NCI-H2029 treated with DMSO at 0.1 percent for 48 hours (cell line): ENCODE measurements at regions not wholly inside any gene's neighbourhood (a gene's known extent, or its start where the extent isn't known, plus 50 kb on each side); places are given as distances from the start of the nearest gene placed in this dataset.

Experiments used
- DNase-seq: peaks from one replicate; lab custom pipeline; 2025; lab: John Stamatoyannopoulos, UW

DNA sequence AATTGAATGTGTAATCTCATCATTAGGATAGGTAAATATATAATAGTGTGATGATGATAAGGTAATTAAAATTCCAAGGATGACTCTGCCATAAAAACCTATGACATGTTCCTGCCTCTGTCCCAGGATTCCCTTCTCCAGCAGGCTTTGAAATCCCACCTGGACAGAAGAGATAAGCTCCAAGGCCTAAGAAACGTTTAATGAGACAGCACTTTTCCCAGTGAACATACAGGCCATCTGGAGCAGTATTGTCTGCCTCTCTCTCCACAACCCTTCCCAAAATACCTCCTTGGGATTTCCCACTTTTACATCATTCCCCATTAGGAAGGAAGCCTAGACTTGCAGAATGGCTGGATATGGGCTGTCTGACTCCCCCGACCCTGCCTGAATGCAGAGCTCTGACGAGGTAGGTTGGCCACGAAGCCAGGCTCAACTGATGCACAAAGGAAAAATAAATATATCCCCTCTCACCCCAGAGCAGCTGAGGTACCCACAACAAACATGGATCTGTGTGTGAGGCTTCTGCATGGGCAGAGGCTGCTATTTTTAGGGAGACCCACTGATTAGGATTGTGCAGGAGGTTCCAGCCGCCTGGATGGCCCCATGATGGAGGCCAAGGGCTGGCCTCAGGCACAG lies 71.0 kb downstream of the TMPRSS5 start:
- no peak for DNase-seq

DNA sequence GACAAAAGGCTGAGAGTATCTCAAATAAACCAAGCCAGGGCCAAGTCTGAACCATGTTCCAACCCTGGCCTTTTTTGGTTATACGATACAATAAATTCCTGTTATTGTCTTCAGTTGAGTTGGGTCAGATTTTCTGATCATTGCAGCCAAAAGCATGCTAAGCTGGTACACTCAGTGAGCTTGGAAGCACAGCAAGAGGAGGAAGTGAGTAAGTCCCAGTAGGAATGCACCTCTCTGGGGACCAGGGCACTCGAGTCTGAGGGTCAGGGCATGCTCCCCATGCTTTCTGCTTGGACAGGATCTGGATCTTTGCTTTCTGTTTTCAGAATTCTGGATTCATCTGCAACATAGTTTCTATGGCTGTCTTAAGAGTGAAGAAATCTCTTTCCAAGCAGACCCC lies 73.1 kb downstream of the TMPRSS5 start:
- no peak for DNase-seq

DNA sequence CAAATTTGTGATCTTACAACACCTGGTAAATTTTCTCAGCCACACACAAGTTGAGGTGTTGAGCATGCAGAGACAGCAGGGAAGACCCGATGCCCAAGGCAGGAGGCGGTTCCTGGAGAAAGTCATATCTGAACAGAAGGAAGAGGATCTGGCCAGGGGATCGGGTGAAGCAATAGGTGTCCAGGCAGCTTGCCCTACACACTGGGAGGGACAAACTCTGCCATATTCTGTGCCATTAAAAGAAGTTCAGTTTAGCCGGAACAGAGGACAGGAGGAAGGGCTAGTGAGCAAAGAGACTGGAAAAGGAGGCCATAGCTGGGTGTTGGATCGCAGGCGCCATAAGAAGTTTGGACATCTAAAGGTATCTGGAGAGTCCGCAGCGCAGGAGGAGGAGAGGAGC lies 76.5 kb downstream of the TMPRSS5 start:
- no peak for DNase-seq

DNA sequence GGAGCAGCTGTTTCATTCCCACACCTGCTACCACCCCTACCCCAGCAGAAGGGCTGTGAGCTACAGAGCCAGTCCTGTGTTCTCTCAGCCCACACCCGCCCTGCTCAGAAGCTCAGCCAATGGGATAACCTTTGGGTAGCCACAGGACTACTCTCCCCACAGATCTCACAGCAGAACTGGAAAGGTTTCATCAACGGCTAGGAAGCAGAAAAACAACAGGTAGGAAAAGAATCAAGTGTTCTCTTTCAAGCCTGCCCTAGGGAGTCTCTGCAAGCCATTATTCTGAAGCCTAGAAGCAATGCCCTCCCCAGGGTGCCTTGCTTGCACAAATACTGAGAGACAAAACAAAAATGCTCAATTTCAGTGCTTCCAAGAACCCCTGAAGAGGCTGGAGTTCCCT lies 77.2 kb downstream of the TMPRSS5 start:
- no peak for DNase-seq

DNA sequence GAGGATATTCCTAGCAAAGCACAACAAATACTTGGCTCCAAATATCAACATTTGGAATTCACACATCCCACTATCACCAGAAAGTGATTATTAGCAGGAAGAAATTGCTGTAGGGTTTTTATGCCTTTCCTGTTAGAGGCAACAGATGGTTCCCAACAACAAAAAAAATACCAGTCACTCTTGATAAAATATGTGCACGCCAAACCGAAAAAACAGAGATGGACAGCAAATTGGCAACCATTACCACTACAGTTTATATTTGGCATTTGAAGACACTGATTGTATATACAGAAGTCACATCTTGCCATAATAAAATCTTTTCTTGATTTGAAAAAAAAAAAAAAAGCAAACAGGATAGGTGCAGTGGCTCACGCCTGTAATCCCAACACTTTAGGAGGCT lies 78.2 kb downstream of the TMPRSS5 start:
- no peak for DNase-seq

DNA sequence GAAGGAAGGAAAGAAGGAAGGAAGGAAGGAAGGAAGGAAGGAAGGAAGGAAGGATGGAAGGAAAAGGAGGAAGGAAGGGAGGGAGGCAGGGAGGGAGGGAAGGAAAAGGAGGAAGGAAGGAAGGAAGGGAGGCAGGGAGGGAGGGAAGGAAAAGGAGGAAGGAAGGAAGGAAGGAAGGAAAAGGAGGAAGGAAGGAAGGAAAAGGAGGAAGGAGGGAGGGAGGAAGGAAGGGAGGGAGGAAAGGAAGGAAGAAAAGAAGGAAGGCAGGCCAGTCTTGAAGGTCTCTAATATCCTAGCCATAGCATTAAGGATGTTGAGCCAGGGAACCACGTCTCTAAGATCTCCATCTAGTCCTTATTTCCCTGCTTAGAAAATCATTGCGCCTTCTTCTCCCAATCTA lies 78.8 kb downstream of the TMPRSS5 start:
- no peak for DNase-seq

DNA sequence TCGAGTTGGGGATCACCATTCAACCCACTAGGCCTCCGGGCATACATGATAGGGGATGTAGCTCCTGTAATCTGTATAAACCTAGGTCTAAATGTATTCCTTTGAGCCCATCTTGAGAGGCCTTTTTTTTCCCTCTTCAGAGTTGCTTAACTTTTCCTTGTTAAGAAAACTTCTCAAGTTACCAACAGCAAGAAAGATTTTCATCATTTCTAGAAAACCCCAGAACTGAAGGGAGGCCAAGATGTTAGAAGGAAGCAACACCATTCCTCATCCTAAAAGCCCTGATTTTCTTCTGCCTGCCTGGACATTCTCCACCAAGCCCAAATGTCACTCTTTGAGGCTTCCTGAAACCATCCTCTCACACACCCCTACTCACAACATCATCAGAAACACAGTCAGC lies 79.4 kb downstream of the TMPRSS5 start:
- no peak for DNase-seq

DNA sequence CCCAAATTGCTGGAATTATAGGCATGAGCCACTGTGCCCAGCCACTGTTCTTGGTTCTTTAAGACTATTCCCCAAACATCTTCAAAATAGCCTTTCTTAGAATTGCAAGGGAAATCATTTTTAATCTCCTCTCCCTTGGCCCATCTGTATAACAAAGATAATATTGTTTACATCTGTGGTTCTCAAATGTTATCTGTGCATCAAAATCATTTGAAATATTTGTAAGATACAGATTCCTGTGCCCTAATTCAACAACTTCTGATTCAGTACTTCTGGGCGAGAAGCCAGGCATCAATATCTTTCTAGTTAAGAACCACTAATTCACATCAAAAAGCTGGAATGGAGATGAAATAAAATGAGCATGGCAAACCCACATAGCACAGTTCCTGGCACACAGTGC lies 83.0 kb downstream of the TMPRSS5 start:
- no peak for DNase-seq

DNA sequence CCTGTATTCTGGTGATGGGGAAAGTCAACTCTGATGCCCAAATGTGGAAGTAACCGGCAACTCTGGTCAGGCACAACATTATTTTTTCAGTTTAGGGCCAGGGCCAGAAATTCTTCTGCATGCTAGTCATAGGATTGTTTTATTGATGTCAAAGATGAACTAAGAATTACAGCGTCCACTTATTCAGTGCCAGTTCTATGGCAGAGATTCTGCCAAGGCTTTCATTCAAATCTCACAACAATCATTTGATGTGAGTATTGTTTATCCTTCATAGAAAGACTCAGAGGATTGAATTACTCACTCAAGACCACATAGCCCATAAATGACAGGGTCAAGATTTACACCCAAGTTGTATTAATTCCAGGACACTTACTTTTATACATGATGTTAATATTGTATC lies 87.7 kb downstream of the TMPRSS5 start:
- DNase-seq: no peak

DNA sequence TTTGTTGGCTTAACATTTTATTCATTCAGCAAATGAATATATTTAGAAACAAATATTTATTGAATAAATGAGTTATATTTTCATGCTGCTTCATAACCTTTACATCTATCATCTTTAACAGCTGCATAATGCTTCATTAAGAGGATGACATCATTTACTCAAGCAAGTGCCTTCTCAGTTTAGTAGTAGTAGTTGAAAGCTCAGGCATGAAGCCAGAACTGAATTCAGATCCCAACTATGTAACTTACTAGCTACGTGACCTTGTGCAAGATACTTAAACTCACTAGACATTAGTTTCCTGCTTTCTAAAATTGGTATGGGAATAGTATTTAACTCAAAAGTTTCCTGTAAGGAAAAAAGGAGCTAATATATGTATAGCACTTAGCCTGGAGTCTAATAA lies 90.3 kb downstream of the TMPRSS5 start:
- no peak for DNase-seq

DNA sequence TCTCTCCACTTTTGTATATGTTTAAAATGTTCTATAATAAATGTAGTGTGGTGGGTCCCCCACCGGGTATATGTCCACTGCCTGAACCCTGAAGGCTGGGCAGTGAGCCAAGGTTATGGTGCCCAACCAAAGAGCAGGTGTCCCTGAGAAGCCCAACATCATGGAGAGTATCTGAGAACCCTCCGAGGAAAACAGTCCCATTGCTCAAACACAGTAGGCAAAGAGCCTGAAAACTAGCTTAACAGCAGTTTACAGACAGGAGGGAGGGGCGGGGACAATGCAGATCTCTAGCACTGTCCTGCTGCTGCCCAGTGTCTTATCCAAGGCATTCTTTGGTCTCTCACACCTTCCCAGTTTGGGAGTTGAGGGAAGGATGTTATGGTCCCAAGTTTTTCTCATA lies 91.0 kb downstream of the TMPRSS5 start:
- DNase-seq: peak; percentile 14

DNA sequence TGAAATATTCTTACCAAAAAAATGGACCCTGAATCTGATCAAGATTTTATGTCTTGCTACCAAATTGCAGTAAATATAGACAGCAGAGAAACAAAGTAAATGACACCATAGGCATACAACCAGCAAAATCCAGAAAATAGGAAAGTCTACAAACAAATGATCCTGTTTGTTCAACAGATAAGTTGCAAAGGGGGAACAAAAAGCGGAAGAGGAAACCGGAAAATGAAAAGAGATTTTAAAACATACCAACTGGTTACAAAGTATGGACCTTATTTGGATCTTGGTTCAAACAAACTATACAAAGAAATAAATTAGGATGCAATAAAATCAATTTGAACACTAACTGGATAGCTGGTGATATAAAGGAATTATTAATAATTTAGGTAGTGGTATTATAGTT lies 92.0 kb downstream of the TMPRSS5 start:
- DNase-seq: no peak

DNA sequence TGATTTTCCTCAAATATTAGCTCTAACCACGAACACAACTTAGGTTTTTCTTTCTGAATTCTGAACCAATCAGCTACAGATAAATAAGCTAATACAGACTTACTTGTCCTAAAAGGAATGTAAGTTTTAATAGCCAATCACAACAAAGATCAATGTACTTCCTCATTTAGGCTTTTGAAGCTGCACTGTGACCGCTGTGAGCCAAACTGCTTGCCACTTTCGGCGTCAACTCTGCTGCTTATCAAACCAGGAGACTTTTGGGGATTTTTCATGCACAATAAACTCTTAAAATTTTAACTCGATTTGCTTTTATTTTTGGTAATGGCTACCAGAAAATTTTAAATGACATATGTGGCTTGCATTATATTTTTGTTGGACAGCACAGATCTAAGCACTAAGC lies 92.5 kb downstream of the TMPRSS5 start:
- no peak for DNase-seq

DNA sequence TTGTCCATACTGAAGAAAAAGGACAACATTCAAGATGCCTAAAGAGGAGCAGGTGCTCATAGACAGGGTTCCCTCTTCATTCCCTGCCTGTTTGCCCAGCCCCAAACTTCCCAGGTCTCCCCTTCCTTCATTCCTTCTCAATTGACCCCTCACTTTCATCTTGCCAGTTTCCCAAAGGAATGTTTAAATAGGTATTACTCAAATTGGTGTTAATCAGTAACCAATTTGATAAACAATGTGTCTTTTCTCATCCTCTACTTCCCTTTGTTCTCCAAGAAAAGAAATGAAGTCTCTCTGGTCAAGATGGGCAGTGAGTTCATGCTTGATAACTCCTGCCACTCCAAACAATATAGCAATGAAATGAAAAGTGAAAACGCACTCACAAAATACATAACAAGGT lies 101.9 kb downstream of the TMPRSS5 start:
- DNase-seq: no peak

DNA sequence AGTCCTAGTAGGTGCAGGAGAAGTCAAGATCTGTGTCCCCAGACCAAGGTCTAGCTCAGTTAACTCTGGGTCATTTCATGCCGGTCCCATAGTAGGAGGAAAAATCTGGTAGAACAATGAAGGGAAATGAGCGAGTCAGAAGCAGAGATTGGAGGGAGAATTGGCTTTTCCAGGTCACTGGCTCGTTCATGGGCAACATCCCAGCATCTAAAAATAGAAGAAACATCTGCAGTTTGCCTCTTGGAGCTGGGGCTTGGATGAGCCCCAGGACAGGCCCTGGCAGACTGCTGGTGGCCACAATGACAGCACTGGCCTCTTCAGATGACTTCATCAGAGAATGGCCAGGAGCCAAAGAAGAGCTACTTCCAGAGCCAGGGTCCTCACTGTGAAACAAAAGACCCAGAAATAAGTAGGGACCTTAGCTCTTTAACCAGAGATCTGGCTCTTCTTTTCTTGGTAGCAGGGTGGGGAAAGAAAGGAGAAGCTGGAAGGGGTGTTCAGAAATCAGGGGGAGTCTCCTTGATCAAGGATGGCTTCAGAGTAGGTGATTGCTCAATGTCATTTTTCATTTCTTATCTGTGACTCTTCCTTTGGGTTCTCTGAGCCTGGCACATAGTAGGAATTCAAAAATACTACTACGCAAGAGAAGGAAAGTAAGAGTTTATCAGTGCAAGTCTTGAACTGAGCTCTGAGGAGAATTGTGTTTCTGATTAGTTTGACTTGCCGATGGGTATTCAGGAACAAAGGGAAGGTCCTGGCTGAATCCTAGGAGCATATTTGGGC lies 102.6 kb downstream of the TMPRSS5 start:
- DNase-seq: peak; percentile 78

DNA sequence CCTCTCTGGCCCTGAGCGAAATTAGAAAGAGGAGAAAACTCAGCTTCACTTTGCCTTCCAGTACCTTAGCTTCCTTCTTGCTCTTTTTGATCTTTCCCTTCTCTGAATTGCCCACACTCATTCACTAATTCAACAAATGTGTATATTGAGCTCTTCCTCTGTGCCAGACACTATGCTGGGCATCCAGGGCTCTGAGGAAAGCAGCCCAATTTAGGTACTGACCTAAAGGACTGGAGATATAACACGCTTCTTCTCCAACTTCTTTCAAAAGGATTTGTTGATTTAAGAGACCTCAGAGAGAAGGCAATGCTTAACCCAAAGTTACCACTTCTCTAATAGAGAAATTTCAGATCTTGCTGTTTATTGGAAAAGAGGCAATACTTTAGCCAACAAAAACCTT lies 103.6 kb downstream of the TMPRSS5 start:
- no peak for DNase-seq

DNA sequence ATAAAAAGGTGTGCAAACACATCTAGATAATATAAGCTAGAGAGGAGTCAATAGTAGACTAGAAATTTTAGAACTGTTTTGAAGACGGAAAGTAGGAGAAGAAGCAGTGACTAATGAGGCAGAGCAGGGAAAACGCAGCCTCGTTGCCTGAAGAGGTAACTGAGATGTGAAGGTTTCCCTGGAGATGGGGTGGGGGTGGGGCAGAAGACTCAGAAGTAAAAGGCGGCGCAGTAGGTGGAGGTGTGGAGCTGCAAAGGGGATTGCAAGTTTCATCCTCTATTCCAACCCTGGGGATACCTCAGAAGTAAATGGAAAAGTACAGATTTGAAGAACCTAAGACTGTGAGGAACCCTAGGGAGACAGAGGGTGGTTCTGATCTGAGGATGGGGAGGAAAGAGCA lies 109.5 kb downstream of the TMPRSS5 start:
- DNase-seq: no peak

DNA sequence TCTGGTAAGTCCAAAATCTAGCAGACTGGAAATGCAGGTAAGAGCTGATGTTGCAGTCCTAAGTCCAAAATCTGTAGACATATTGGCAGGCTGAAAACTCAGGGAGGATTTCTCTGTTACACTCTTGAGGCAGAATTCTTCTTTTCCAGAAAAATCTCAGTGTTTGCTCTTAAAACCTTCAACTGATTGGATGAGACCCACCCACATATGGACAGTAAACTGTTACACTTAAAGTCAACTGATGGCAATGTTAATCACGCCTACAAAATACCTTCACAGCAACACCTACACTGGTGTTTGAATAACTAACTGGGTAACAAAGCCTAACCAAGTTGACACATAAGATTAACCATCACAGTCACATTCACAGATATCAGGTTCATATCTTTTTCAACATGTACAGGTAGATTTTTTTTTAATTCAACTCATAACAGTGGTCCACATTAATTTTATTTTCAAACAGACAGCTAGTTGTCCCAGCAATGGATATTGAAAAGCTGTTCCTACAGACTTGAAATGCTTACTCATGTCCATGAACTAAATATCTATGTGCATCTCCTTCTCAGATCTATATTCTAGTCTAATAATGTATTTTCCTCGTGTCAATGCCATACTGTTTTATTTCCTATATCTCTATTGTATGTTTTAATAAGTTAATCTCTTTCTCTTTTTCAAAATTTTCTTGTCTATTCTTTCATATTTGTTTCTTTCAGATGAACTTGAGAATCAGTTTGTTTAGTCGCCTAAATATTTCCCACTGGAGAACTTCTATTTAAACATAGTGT lies 110.1 kb downstream of the TMPRSS5 start:
- DNase-seq: no peak

DNA sequence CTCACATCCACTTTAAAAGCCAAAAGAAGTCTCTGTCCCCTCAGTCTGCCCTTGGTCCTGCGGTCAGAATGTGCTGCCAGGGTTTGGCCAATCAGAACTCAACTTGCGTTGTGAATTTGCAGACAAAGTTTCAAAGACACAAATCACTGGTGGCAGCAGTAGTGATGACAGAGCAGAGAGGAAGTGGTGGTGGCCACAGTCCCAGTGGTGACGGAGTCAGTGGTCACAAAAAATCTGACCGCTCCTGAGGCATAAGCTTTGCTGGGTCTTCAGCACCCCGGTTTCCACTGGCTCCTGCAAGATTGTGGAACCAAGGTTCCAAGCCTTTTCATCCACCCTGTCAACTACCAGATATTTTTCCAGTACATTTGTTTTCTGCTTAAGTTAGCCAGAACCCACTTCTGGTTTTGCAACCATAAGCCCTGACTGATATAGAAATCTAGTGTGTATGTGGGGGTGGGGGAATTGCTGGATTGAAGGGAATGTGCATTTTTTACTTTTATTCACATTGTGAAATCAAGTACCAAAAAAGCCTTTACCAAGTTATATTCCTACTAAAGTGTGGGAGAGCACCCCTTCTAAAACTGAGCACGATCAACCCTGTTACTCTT lies 112.3 kb downstream of the TMPRSS5 start:
- DNase-seq: no peak

DNA sequence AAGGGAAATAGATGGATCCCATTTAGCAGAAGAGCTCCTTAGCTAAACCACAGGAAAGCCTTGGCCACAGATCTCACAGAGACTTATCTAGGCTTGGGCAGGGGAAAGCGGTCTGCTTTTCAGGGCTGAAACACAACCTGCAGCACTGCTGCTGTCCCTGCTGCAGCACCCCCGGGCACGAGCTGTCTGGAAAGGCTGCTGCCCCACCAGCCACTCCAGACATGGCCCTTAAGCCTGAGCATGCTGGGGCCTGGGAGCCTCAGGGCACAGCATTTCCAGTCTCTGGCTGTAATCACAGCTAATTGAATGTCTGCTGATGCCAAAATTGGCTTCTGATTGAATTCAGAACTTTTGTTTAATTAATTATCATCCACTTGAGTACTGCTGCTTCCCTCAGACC lies 115.0 kb downstream of the TMPRSS5 start:
- no peak for DNase-seq

DNA sequence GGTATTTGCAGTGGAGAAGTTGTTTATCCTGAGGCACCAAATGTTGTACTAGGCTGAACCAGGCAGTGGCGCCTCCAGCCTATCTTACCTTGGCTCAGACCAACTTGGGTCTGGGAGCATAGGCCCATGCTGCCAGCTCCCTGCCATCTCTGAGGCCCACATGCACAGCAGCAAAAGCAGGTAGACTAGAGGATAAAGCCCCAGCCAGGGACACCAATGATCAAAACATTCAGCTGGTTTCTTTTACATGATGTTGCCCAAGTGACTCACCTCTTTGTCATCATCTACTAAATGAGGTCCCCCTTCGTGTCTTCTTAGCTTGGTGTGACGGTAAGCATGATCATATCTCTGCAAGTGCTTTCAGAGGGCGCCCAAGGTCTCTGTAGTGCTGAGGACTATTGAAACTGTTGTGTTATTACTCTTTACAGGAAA lies 112.1 kb upstream of the DRD2 start:
- no peak for DNase-seq

DNA sequence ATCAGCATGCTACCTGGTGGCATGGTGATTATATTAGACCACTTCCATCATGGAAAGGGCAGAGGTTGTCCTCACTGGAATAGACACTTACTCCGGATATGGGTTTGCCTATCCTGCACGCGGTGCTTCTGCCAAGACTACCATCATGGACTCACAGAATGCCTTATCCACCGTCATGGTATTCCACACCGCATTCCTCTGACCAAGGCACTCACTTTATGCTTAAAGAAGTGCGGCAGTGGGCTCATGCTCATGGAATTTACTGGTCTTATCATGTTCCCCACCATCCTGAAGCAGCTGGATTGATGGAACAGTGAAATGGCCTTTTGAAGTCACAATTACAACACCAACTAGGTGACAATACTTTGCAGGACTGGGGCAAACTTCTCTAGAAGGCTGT lies 109.2 kb upstream of the DRD2 start:
- DNase-seq: no peak

DNA sequence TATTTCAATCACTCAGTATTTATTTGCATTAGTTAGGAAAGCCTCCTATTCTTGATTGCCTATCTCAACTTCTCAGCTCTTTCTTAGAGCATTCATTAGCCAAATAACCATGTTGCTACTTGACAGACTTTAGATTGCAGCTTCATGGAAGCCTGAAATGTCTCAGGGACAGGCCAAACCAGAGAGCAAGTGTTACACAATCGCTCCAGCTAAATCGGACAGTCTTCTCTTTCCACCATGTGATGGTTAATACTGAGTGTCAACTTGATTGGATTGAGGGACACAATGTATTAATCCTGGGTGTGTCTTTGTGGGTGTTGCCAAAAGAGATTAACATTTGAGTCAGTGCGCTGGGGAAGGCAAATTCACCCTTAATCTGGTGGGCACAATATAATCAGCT lies 106.5 kb upstream of the DRD2 start:
- no peak for DNase-seq
